Neural cell (in vitro differentiated cells): ENCODE measurements at regions not wholly inside any gene's neighbourhood (a gene's known extent, or its start where the extent isn't known, plus 50 kb on each side); places are given as distances from the start of the nearest gene placed in this dataset.

Experiments used
- EP300 ChIP-seq: fragments of 450-650 bp; conservative IDR thresholded peaks from 2 replicates; pipeline ENCODE4 v1.6.1; 2014; ENCODE audit warnings: antibody characterized with exemption, mild to moderate bottlenecking, moderate library complexity; ENCODE audit not compliant: poor library complexity, severe bottlenecking
- EZH2 ChIP-seq: fragments of 200-600, 300-800 bp; shearing (Covaris generic), sonication (generic); IDR thresholded peaks from 2 replicates; pipeline ENCODE4 v1.6.1; 2014; ENCODE audit warnings: antibody characterized with exemption, low read length, borderline replicate concordance, mild to moderate bottlenecking; ENCODE audit not compliant: insufficient read depth, poor library complexity, severe bottlenecking
- MXI1 ChIP-seq: fragments of 450-650 bp; conservative IDR thresholded peaks from 2 replicates; pipeline ENCODE4 v1.6.1; 2014; ENCODE audit warnings: antibody characterized with exemption, mild to moderate bottlenecking; ENCODE audit not compliant: poor library complexity, severe bottlenecking
- RAD21 ChIP-seq: fragments of 450-650 bp; conservative IDR thresholded peaks from 2 replicates; pipeline ENCODE4 v1.6.1; 2014; ENCODE audit warnings: antibody characterized with exemption, mild to moderate bottlenecking, moderate library complexity
- SMC3 ChIP-seq: fragments of 450-650 bp; conservative IDR thresholded peaks from 2 replicates; pipeline ENCODE4 v1.6.1; 2014; ENCODE audit warnings: antibody characterized with exemption, mild to moderate bottlenecking, moderate library complexity; ENCODE audit not compliant: poor library complexity
- TAF1 ChIP-seq: IDR thresholded peaks from 2 replicates; pipeline ENCODE4 v1.6.1; 2012; ENCODE audit warnings: low read depth
- TF ChIP-seq, protein P1 (sequence below): fragments of 450-650 bp; IDR thresholded peaks from 2 replicates; pipeline ENCODE4 v1.5.1; 2014; ENCODE audit warnings: antibody characterized with exemption, mild to moderate bottlenecking, moderate library complexity; ENCODE audit not compliant: poor library complexity, severe bottlenecking

DNA sequence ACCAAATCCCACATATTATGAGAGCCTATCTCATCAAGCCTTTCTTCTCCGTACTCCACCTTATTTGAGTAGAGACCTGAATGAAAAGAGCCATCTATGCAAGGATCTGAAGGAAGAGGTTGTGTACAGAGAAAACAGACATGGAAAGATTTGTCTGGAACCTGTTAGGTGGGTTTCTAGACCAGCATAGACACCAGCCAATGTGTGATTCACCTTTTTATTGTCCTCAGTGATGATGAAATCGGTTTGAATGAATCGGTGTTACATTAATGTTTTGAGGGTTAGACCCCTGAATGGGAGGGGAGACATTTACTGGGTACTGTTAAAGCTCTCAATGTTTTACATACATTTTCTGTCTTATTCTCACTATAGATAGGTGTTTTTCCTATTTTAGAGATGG is 223.6 kb downstream of the NMUR2 start:
- TF ChIP-seq, protein P1, sequence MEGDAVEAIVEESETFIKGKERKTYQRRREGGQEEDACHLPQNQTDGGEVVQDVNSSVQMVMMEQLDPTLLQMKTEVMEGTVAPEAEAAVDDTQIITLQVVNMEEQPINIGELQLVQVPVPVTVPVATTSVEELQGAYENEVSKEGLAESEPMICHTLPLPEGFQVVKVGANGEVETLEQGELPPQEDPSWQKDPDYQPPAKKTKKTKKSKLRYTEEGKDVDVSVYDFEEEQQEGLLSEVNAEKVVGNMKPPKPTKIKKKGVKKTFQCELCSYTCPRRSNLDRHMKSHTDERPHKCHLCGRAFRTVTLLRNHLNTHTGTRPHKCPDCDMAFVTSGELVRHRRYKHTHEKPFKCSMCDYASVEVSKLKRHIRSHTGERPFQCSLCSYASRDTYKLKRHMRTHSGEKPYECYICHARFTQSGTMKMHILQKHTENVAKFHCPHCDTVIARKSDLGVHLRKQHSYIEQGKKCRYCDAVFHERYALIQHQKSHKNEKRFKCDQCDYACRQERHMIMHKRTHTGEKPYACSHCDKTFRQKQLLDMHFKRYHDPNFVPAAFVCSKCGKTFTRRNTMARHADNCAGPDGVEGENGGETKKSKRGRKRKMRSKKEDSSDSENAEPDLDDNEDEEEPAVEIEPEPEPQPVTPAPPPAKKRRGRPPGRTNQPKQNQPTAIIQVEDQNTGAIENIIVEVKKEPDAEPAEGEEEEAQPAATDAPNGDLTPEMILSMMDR, result no peak
- TF ChIP-seq MXI1, result no peak
- TF ChIP-seq SMC3, result no peak
- no peak for TF ChIP-seq RAD21
- TF ChIP-seq EZH2, result no peak
- no peak for TF ChIP-seq TAF1
- no peak for TF ChIP-seq EP300
